ENCODE measurements at regions not wholly inside any gene's neighbourhood (a gene's known extent, or its start where the extent isn't known, plus 50 kb on each side); places are given as distances from the start of the nearest gene placed in this dataset.

DNA sequence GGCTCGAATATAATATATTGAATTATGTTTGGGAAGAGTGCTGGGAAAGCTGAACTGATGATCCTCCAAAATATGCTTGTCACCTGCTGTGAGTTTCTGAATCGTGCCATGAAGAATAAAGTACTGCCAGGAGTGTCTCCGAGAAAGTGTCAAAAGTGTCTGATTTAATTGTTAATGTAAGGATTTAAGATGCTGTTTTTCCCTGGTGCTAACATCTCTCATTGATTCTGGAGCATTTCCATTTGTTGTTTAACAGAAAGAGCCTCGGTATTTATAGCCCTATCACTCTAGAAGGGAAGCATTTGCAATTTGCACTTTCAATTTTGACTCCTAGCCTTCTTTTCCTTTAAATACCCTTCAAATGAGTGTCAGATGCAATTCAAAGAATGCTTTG lies 342.2 kb downstream of the RND3 start (continued):
- TF ChIP-seq, protein P1, sequence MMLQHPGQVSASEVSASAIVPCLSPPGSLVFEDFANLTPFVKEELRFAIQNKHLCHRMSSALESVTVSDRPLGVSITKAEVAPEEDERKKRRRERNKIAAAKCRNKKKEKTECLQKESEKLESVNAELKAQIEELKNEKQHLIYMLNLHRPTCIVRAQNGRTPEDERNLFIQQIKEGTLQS (IDR thresholded peaks at IDR 0.05): no peak
- TF ChIP-seq, protein P1 (CRISPR knock-in tag; conservative IDR thresholded peaks at IDR 0.05): no peak

DNA sequence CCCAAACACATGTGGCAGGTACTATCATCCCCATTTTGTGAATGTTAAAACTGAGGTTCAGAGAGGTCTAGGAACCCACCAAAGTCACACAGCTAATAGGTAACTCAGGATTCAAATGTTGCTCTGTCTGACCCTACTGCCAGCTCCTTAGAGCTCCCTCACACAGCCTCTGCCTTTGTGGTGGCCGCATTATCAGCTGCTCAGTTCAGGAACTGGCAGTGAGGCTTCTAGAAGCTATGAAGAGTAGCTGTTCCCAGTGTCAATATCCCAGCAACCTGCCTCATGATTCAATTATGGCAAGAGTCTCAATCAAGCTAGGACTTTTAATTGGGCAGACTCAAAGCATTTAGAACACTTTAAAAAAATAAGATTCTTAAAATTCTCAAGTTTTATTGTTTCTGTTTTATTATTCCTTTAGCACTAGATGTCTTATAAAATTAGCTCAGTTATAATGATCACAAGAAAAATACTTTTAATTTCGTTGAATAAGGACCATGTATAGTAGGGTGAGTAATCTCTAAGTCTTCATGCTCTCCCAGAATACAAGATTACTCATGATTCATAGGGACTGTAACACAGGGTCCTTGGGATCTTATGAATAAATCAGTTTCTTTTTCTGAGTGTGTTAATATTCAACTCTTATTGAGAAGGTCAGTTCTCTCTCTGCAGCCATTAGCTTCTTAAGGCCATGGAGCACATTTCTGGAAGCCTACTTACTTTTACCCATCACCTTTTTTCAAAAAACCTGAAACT lies 342.7 kb downstream of the RND3 start:
- Histone ChIP-seq H3K4me3 (no peak overlapping the region), H3K9me3 (replicated peaks; ENCODE audit: control insufficient read depth, insufficient read depth, low read depth, low read length) (no peaks in the 10 kb centered on the region), H3K79me2 (ENCODE audit: control insufficient read depth, insufficient read depth, low read length) (no peaks in the 10 kb centered on the region), H3K9ac (ENCODE audit: insufficient read depth in 1 of 2, low read depth in 2 of 2, low read length in 2 of 2) (no peak overlapping the region), H3K9me1 (ENCODE audit: control insufficient read depth, insufficient read depth, low read length) (no peaks in the 10 kb centered on the region), H2AFZ (ENCODE audit: low read depth, low read length) (no peak overlapping the region), H3K27me3 (ENCODE audit: control insufficient read depth in 2 of 2, insufficient read depth in 2 of 2, low read length in 2 of 2) (no peaks in the 10 kb centered on the region), H4K20me1 (replicated peaks; ENCODE audit: control insufficient read depth, insufficient read depth, low read length) (no peaks in the 10 kb centered on the region), H3K4me2 (ENCODE audit: insufficient read depth, low read length) (no peak overlapping the region), H3K36me3 (ENCODE audit: control insufficient read depth, insufficient read depth, low read length) (no peaks in the 10 kb centered on the region), H3K4me1 (replicated peaks in 1 of 2; ENCODE audit: control insufficient read depth in 2 of 2, insufficient read depth in 2 of 2, low read length in 2 of 2) (no peaks in the 10 kb centered on the region), H3K27ac (ENCODE audit: extremely low read depth, low read depth, low read length) (no peak overlapping the region)
- in situ Hi-C loops (cut with MboI): no loop called here
- no TSS peak for BruUV-seq (replicated peaks)
- CTCF ChIA-PET (ENCODE audit: low intra/inter-chr PET ratio): no interaction called here
- POLR2A ChIA-PET: interaction anchor here (0.7 kb wide), 1 partner anchor 40 kb away, joined by 4 read pairs; no protein-coding TSS in a partner anchor
- FAIRE-seq (no peak), DNase-seq (ENCODE audit: extremely low read depth in 1 of 4, low spot score in 3 of 4) (no peak), ATAC-seq (no peak)
- intact Hi-C loops (cut with micrococcal nuclease): no loop called here
- TF ChIP-seq, protein P2, sequence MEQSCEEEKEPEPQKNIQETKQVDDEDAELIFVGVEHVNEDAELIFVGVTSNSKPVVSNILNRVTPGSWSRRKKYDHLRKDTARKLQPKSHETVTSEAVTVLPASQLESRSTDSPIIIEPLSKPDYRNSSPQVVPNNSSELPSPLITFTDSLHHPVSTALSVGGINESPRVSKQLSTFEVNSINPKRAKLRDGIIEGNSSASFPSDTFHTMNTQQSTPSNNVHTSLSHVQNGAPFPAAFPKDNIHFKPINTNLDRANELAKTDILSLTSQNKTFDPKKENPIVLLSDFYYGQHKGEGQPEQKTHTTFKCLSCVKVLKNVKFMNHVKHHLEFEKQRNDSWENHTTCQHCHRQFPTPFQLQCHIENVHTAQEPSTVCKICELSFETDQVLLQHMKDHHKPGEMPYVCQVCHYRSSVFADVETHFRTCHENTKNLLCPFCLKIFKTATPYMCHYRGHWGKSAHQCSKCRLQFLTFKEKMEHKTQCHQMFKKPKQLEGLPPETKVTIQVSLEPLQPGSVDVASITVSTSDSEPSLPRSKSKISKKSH (CRISPR knock-in tag; IDR thresholded peaks at IDR 0.05): no peak
- TF ChIP-seq BACH1 (tag; IDR thresholded peaks at IDR 0.05): no peak
- peak; percentile 42 for TF ChIP-seq RBM25 (IDR thresholded peaks at IDR 0.05; ENCODE audit: low read depth, low read length, severe bottlenecking)
- TF ChIP-seq ZNF584 (CRISPR knock-in tag; IDR thresholded peaks at IDR 0.05; ENCODE audit: low read depth): no peak
- TF ChIP-seq, protein P3, sequence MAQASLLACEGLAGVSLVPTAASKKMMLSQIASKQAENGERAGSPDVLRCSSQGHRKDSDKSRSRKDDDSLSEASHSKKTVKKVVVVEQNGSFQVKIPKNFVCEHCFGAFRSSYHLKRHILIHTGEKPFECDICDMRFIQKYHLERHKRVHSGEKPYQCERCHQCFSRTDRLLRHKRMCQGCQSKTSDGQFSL (CRISPR knock-in tag; IDR thresholded peaks at IDR 0.05): no peak
- TF ChIP-seq, protein P3 (tag; IDR thresholded peaks at IDR 0.05): no peak
- WGBS (ENCODE audit: insufficient coverage, low coverage, missing lambda C conversion rate): 0% methylated on average over 2 of the region's 2 CpGs

All from K562 (cell line).